Colonic mucosa (tissue), 4 donors: ENCODE measurements at regions not wholly inside any gene's neighbourhood (a gene's known extent, or its start where the extent isn't known, plus 50 kb on each side); places are given as distances from the start of the nearest gene placed in this dataset.

Experiments used
- DNase-seq: peaks from one replicate; pipeline ENCODE4 v3.0.0-alpha.2; 2020
- H3K27ac ChIP-seq: fragments of 200-600 bp; one replicate; pipeline ENCODE4 v1.8.0; 2021
- H3K27me3 ChIP-seq: fragments of 200-600 bp; one replicate; pipeline ENCODE4 v1.8.0; 2021
- H3K36me3 ChIP-seq: fragments of 200-600 bp; one replicate; pipeline ENCODE4 v1.8.0; 2021
- H3K4me1 ChIP-seq: fragments of 200-600 bp; one replicate; pipeline ENCODE4 v1.8.0; 2021; ENCODE audit warnings: mild to moderate bottlenecking
- H3K4me3 ChIP-seq: fragments of 200-600 bp; one replicate; pipeline ENCODE4 v1.8.0; 2021
- H3K9ac ChIP-seq, 2 donors: one replicate each; pipeline ENCODE4 v1.7.0; 2013; ENCODE audit warnings: control low read depth in 2 of 2, low read depth in 2 of 2, low read length in 2 of 2
- H3K9me3 ChIP-seq: fragments of 200-600 bp; one replicate; pipeline ENCODE4 v1.8.0; 2021
- intact Hi-C: fragments of 100-400 bp; cut with DNase I; formaldehyde crosslinking; loops from one replicate; pipeline ENCODE4 v1.14.1; 2022
- TF ChIP-seq, protein P1 (sequence below): fragments of 200-600 bp; IDR thresholded peaks from one replicate; pipeline ENCODE4 v1.8.0; 2022; ENCODE audit warnings: antibody characterized with exemption, mild to moderate bottlenecking
- donor health status: healthy.
- donor health status: DM: no; HTN: no; CAD: no.
- donor health status: DM: no; HTN: no; CAD: no.

DNA sequence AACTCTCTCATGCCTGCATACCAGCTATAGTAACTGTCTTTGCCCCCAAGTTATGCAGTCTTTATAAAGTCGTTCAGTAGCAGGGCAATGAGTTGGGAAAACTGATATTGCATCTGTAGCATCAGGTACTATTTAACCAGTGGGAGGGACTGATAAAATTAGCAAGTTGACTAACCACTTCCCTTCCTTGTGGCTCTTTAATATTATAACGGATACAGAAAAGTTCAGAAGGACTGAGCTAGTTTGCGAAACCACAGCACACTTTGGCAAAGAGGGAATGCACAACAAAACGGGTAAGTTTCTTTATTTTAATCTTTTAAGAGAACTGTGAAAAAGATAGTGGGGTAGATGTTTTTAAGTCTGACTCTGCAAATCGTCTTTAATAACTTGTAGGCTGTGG is 205.3 kb upstream of the HDAC9 start:
- TF ChIP-seq, protein P1, sequence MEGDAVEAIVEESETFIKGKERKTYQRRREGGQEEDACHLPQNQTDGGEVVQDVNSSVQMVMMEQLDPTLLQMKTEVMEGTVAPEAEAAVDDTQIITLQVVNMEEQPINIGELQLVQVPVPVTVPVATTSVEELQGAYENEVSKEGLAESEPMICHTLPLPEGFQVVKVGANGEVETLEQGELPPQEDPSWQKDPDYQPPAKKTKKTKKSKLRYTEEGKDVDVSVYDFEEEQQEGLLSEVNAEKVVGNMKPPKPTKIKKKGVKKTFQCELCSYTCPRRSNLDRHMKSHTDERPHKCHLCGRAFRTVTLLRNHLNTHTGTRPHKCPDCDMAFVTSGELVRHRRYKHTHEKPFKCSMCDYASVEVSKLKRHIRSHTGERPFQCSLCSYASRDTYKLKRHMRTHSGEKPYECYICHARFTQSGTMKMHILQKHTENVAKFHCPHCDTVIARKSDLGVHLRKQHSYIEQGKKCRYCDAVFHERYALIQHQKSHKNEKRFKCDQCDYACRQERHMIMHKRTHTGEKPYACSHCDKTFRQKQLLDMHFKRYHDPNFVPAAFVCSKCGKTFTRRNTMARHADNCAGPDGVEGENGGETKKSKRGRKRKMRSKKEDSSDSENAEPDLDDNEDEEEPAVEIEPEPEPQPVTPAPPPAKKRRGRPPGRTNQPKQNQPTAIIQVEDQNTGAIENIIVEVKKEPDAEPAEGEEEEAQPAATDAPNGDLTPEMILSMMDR: no peak
- no peak overlapping the region for H3K4me3 ChIP-seq
- DNase-seq: no peak

DNA sequence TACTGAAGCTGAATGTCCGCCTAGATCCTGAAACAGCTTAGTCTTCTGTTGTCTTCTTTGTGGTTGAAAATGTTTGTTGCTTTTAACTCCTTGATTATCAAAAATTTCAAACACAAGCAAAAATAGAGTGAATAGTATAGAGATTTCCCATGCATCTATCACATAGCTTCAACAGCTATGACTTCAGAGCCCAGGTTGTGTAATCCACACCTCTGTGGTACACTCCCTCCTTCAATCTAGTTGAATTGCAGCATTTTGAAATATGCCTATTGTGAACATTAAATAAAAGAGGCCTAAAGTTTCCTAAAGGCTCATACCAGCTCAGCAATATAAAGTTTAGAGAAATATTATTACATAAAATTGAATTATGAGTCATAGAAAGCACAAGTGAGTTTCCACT is 204.7 kb upstream of the HDAC9 start:
- DNase-seq: no peak
- Histone ChIP-seq H3K36me3 (no peaks in the 10 kb centered on the region), H3K9ac (no peak overlapping the region), H3K9me3 (no peaks in the 10 kb centered on the region), H3K4me3 (no peak overlapping the region), H3K4me1 (no peaks in the 10 kb centered on the region), H3K27ac (no peak overlapping the region), H3K27me3 (no peaks in the 10 kb centered on the region)
- intact Hi-C loops: no loop called here
- TF ChIP-seq, protein P1: no peak

More for the DNA sequence above, 205.3 kb upstream of the HDAC9 start:
- H3K9ac ChIP-seq: no peak overlapping the region
- no peak overlapping the region for H3K27ac ChIP-seq
- no peaks in the 10 kb centered on the region for H3K27me3 ChIP-seq
- intact Hi-C loops: no loop called here
- H3K36me3 ChIP-seq: no peaks in the 10 kb centered on the region
- no peaks in the 10 kb centered on the region for H3K4me1 ChIP-seq
- no peaks in the 10 kb centered on the region for H3K9me3 ChIP-seq

DNA sequence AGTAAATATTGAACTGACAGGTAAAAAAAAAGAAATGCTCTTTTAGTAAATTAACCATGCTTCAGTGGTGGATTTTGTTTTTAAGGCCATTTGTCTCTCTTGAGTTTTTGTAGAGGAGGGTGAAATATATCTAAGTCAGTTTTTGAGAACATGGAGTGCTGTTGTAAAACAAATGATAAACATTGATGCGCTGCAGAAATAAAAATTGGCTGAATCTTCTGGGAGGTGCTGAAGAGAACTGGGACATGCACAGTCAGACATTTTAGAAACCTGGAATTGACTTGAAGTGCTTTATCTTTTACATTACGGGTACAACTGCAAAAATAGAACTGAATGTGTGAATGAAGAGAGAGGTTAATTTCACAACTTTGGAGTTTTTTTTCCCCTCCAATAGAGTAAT is 203.0 kb upstream of the HDAC9 start:
- Histone ChIP-seq H3K9me3 (no peaks in the 10 kb centered on the region), H3K27me3 (no peaks in the 10 kb centered on the region), H3K27ac (no peak overlapping the region), H3K4me3 (no peak overlapping the region), H3K36me3 (no peaks in the 10 kb centered on the region), H3K4me1 (no peaks in the 10 kb centered on the region), H3K9ac (no peak overlapping the region)
- intact Hi-C loops: no loop called here
- no peak for DNase-seq
- TF ChIP-seq, protein P1: no peak

DNA sequence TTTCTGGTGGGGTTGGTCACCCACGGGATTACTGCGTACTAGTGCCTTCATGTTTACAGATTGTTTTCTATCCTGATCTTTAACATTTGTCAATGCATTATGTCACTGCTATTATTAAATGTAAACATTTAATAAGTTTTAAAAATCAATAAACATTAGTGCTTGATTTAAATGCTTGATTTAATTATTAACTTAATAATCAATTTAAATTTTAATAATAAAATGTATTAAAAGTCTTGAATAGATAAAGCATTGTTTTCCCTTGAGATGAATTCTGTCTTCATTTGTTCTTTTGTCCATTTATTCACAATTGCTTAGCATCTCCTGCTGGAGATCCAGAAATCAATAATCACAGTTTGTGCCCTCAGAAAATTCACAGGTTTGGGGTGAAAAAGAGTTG is 201.8 kb upstream of the HDAC9 start:
- Histone ChIP-seq H3K9ac (no peak overlapping the region), H3K4me3 (no peak overlapping the region), H3K27ac (no peak overlapping the region), H3K4me1 (no peaks in the 10 kb centered on the region), H3K36me3 (no peaks in the 10 kb centered on the region), H3K27me3 (no peaks in the 10 kb centered on the region), H3K9me3 (no peaks in the 10 kb centered on the region)
- TF ChIP-seq, protein P1: no peak
- DNase-seq: no peak
- intact Hi-C loops: no loop called here

DNA sequence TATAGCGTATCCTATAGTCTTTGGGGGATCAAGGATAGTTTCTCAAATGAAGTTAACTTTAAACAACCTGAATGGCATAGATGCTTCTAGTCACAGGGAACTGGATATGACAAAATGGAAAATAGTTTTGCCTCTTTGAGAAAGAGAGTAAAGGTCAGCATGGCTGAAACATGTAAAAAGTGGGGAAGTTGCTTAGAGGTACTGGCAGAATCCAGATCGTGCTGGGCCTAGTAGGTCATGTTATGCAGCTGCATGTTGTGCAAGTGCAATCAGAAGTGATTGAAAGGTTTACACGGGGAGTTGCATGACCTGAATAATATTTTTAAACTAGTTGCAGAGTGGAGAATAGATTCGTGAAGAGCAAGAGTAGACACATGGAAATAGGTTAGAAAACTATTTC is 201.1 kb upstream of the HDAC9 start:
- H3K4me1 ChIP-seq: no peaks in the 10 kb centered on the region
- intact Hi-C loops: no loop called here
- H3K9ac ChIP-seq: no peak overlapping the region
- no peak overlapping the region for H3K27ac ChIP-seq
- H3K36me3 ChIP-seq: no peaks in the 10 kb centered on the region
- no peak for DNase-seq
- no peaks in the 10 kb centered on the region for H3K9me3 ChIP-seq
- no peaks in the 10 kb centered on the region for H3K27me3 ChIP-seq
- TF ChIP-seq, protein P1: no peak
- no peak overlapping the region for H3K4me3 ChIP-seq
